GM23248 (cell line): ENCODE measurements at regions not wholly inside any gene's neighbourhood (a gene's known extent, or its start where the extent isn't known, plus 50 kb on each side); places are given as distances from the start of the nearest gene placed in this dataset.
"Not testable (repeated sequence)": the region's sequence is repeated elsewhere in the genome, so short reads cannot be mapped to it uniquely, and the experiment has no call there.

ENCODE experiments used
- DNase-seq: peaks from one replicate; pipeline ENCODE4 v3.0.0-alpha.2; 2015
- H2AFZ ChIP-seq: fragments of 200-600 bp; sonication (generic); 2 replicates; pipeline ENCODE4 v1.6.1; 2016; ENCODE audit warnings: antibody characterized with exemption
- H3F3A ChIP-seq: fragments of 200-600 bp; sonication (generic); 2 replicates; pipeline ENCODE4 v1.6.1; 2016; ENCODE audit warnings: mild to moderate bottlenecking, antibody characterized with exemption, mixed run types; ENCODE audit not compliant: insufficient read depth
- H3K27ac ChIP-seq: fragments of 200-600 bp; sonication (generic); 2 replicates; pipeline ENCODE4 v1.5.1; 2016; ENCODE audit warnings: mild to moderate bottlenecking
- H3K27me3 ChIP-seq: fragments of 200-600 bp; sonication (generic); replicated peaks from 2 replicates; pipeline ENCODE4 v1.6.1; 2016; ENCODE audit warnings: mild to moderate bottlenecking; ENCODE audit not compliant: insufficient read depth
- H3K36me3 ChIP-seq: fragments of 200-600 bp; sonication (generic); 2 replicates; pipeline ENCODE4 v1.6.1; 2016; ENCODE audit warnings: low read depth, mild to moderate bottlenecking
- H3K4me1 ChIP-seq: fragments of 200-600 bp; sonication (generic); 2 replicates; pipeline ENCODE4 v1.6.1; 2016; ENCODE audit warnings: mild to moderate bottlenecking; ENCODE audit not compliant: insufficient read depth
- H3K4me2 ChIP-seq: fragments of 200-600 bp; sonication (generic); one replicate; pipeline ENCODE4 v1.6.1; 2016; ENCODE audit warnings: mild to moderate bottlenecking; ENCODE audit not compliant: unreplicated experiment
- H3K4me3 ChIP-seq: fragments of 200-600 bp; sonication (generic); 2 replicates; pipeline ENCODE4 v1.5.1; 2016; ENCODE audit warnings: mild to moderate bottlenecking
- H3K79me2 ChIP-seq: fragments of 200-600 bp; sonication (generic); 2 replicates; pipeline ENCODE4 v1.6.1; 2016; ENCODE audit warnings: mild to moderate bottlenecking; ENCODE audit not compliant: insufficient read depth
- H3K9ac ChIP-seq: fragments of 200-600 bp; sonication (generic); 2 replicates; pipeline ENCODE4 v1.6.1; 2016; ENCODE audit warnings: mild to moderate bottlenecking
- H3K9me2 ChIP-seq: fragments of 200-600 bp; sonication (generic); 2 replicates; pipeline ENCODE4 v1.6.1; 2016; ENCODE audit warnings: mixed run types, mild to moderate bottlenecking, moderate library complexity; ENCODE audit not compliant: insufficient read depth
- H3K9me3 ChIP-seq: fragments of 200-600 bp; sonication (generic); one replicate; pipeline ENCODE4 v1.6.1; 2017; ENCODE audit warnings: low read depth
- H4K20me1 ChIP-seq: fragments of 200-600 bp; sonication (generic); 2 replicates; pipeline ENCODE4 v1.6.0; 2016; ENCODE audit not compliant: insufficient read depth
- EZH2 ChIP-seq: fragments of 200-600 bp; sonication (generic); IDR thresholded peaks from 2 replicates; pipeline ENCODE4 v1.6.1; 2018; ENCODE audit warnings: antibody characterized with exemption, mild to moderate bottlenecking; ENCODE audit not compliant: insufficient read depth, poor library complexity, severe bottlenecking
- EZH2phosphoT487 ChIP-seq: fragments of 200-600 bp; sonication (generic); IDR thresholded peaks from 2 replicates; pipeline ENCODE4 v1.6.1; 2018; ENCODE audit warnings: antibody characterized with exemption, moderate library complexity, mild to moderate bottlenecking, low read depth; ENCODE audit not compliant: insufficient read depth
- WGBS, 2 experiments: methylation state at CpG; one replicate each; pipeline ENCODE4 v1.1.6; 2015 to 2017; ENCODE audit warnings: low lambda C conversion rate in 2 of 2, low coverage in 1 of 2; ENCODE audit errors: missing lambda C conversion rate in 2 of 2; 5-methylcytosine and 5-hydroxymethylcytosine counted together
- in situ Hi-C: fragments of 300-500 bp; cut with MboI; formaldehyde crosslinking; loops from 2 replicates; pipeline ENCODE4 v1.15.0; 2020

DNA sequence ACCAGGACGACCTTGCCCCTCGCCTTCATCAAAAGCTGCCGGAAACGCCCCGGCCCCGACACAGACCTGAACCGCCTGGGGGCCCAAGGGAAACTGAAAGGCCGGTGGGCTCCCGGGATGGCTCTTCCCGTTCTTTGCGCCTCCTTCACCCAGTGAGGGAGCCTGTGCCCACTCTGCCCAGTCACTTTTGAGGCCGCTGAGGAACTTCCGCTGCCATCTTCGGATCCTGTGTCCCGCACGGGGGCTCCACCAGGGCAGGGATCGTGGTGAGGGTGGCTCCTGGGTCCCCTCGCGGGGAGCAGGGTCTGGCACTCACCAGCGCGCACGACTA is 104.0 kb downstream of the PPIAL4G start:
- Histone ChIP-seq H3K36me3 (no peaks in the 10 kb centered on the region), H3K9me3 (no peaks in the 10 kb centered on the region), H3K9me2 (no peaks in the 10 kb centered on the region), H3K9ac (no peak overlapping the region), H3K79me2 (no peaks in the 10 kb centered on the region), H2AFZ (no peak overlapping the region), H3K27me3 (no peaks in the 10 kb centered on the region), H3K4me2 (no peak overlapping the region), H3K4me3 (no peak overlapping the region), H3F3A (no peaks in the 10 kb centered on the region; the same call in 1 of the 2 replicates), H3K27ac (no peak overlapping the region), H4K20me1 (no peaks in the 10 kb centered on the region), H3K4me1 (peaks cover 5% of the 10 kb centered on the region; the same call in 1 of the 2 replicates)
- DNase-seq: no peak
- 79 to 84% methylated on average over 19 to 22 of the region's 22 CpGs for WGBS, 2 experiments
- TF ChIP-seq EZH2phosphoT487 (no peak), EZH2 (no peak)
- in situ Hi-C loops: no loop called here

- H3K9me3 ChIP-seq, H3K4me1 ChIP-seq, H3K27me3 ChIP-seq, H3K9me2 ChIP-seq, H3K79me2 ChIP-seq, H3K4me3 ChIP-seq, H3K4me2 ChIP-seq, H3K36me3 ChIP-seq, H3K27ac ChIP-seq, H4K20me1 ChIP-seq, DNase-seq, in situ Hi-C loops, H3K9ac ChIP-seq, H2AFZ ChIP-seq, H3F3A ChIP-seq: not testable (repeated sequence)
- 92 to 94% methylated on average over 4 of the region's 4 CpGs for WGBS, 2 experiments
Observed at GRCh38 chr1:148377992-148378391, 105.1 kb downstream of the PPIAL4G start.

GRCh38 chr1:148377045-148377444 is 106.1 kb downstream of the PPIAL4G start:
- H3K4me2 ChIP-seq, H3K9me2 ChIP-seq, H3K36me3 ChIP-seq, H3K27me3 ChIP-seq, H3K27ac ChIP-seq, H4K20me1 ChIP-seq, H2AFZ ChIP-seq, H3K4me3 ChIP-seq, H3K79me2 ChIP-seq, H3F3A ChIP-seq, DNase-seq, in situ Hi-C loops, H3K9me3 ChIP-seq, H3K9ac ChIP-seq: not testable (repeated sequence)
- H3K4me1 ChIP-seq: peaks cover 17% of the 10 kb centered on the region
- 45 to 46% methylated on average over 2 of the region's 2 CpGs for WGBS, 2 experiments

DNA sequence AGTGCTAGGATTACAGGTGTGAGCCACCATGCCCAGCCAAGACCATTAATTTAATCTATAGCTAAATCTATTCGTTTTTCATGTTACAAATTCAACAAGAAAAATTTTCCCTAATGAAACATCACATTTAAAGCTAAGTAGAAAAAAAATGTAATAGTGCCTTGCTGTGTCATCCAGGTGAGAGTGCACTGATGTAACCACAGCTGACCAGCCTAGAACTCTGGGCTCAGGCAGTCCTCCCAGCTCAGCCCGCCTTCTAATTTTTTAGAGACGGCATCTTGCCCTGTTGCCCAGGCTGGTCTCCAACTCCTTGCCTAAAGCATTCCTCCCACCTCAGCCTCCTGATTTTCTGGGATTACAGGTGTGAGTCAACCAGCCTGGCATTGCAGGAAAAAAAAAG is 109.0 kb downstream of the PPIAL4G start:
- peaks cover 8% of the 10 kb centered on the region for H3F3A ChIP-seq
- in situ Hi-C loops: loop anchor here (25.0 kb wide), 1 partner anchor 163 kb away; no protein-coding TSS in a partner anchor
- H3K27ac ChIP-seq: no peak overlapping the region
- no peak overlapping the region for H3K4me2 ChIP-seq
- 84 to 89% methylated on average over 3 of the region's 3 CpGs for WGBS, 2 experiments
- no peaks in the 10 kb centered on the region for H3K27me3 ChIP-seq
- H3K79me2 ChIP-seq: no peaks in the 10 kb centered on the region
- TF ChIP-seq EZH2phosphoT487: no peak
- no peak for TF ChIP-seq EZH2
- no peak overlapping the region for H2AFZ ChIP-seq
- H3K9me2 ChIP-seq: no peaks in the 10 kb centered on the region
- peaks cover 22% of the 10 kb centered on the region for H3K4me1 ChIP-seq
- H3K36me3 ChIP-seq: no peaks in the 10 kb centered on the region
- no peak overlapping the region for H3K4me3 ChIP-seq
- no peak for DNase-seq
- H4K20me1 ChIP-seq: no peaks in the 10 kb centered on the region
- no peaks in the 10 kb centered on the region for H3K9me3 ChIP-seq
- H3K9ac ChIP-seq: no peak overlapping the region

GRCh38 chr1:148373192-148373925 is 109.7 kb downstream of the PPIAL4G start:
- in situ Hi-C loops: loop anchor here (25.0 kb wide), 1 partner anchor 164 kb away; no protein-coding TSS in a partner anchor
- peaks cover 22% of the 10 kb centered on the region for H3K4me1 ChIP-seq
- 90 to 95% methylated on average over 8 of the region's 8 CpGs for WGBS, 2 experiments
- H2AFZ ChIP-seq: no peak overlapping the region
- H3K36me3 ChIP-seq: no peaks in the 10 kb centered on the region
- no peak overlapping the region for H3K27ac ChIP-seq
- no peaks in the 10 kb centered on the region for H3K27me3 ChIP-seq
- H3K9me3 ChIP-seq: no peaks in the 10 kb centered on the region
- no peak overlapping the region for H3K4me3 ChIP-seq
- H4K20me1 ChIP-seq: no peaks in the 10 kb centered on the region
- TF ChIP-seq EZH2: no peak
- TF ChIP-seq EZH2phosphoT487: no peak
- H3K9ac ChIP-seq: no peak overlapping the region
- DNase-seq: no peak
- H3K79me2 ChIP-seq: no peaks in the 10 kb centered on the region
- H3K4me2 ChIP-seq: no peak overlapping the region
- peaks cover 8% of the 10 kb centered on the region for H3F3A ChIP-seq
- no peaks in the 10 kb centered on the region for H3K9me2 ChIP-seq
